Smooth muscle cell (in vitro differentiated cells): ENCODE measurements at regions not wholly inside any gene's neighbourhood (a gene's known extent, or its start where the extent isn't known, plus 50 kb on each side); places are given as distances from the start of the nearest gene placed in this dataset.

Source experiments
- DNase-seq: peaks from one replicate; lab custom pipeline; 2025; ENCODE audit not compliant: unreplicated experiment; lab: John Stamatoyannopoulos, UW
- H2AFZ ChIP-seq: fragments of 200-600 bp; sonication (generic); 2 replicates; pipeline ENCODE4 v1.6.0; 2016; ENCODE audit warnings: antibody characterized with exemption, low read depth, mild to moderate bottlenecking
- H3F3A ChIP-seq: fragments of 200-600 bp; sonication (generic); 2 replicates; pipeline ENCODE4 v1.6.0; 2017; ENCODE audit warnings: antibody characterized with exemption, low read depth
- H3K27ac ChIP-seq: fragments of 200-600 bp; sonication (generic); 2 replicates; pipeline ENCODE4 v1.5.1; 2016; ENCODE audit warnings: low read depth, mild to moderate bottlenecking
- H3K27me3 ChIP-seq: fragments of 200-600 bp; sonication (generic); 2 replicates; pipeline ENCODE4 v1.6.1; 2016; ENCODE audit warnings: low read depth, mild to moderate bottlenecking
- H3K36me3 ChIP-seq: fragments of 200-600 bp; sonication (generic); 2 replicates; pipeline ENCODE4 v1.5.1; 2016; ENCODE audit warnings: low read depth
- H3K4me1 ChIP-seq: fragments of 200-600 bp; sonication (generic); 2 replicates; pipeline ENCODE4 v1.5.1; 2016; ENCODE audit warnings: low read depth
- H3K4me2 ChIP-seq: fragments of 200-600 bp; sonication (generic); 2 replicates; pipeline ENCODE4 v1.6.0; 2016; ENCODE audit warnings: mild to moderate bottlenecking
- H3K4me3 ChIP-seq: fragments of 200-600 bp; sonication (generic); 2 replicates; pipeline ENCODE4 v1.5.1; 2016; ENCODE audit warnings: mild to moderate bottlenecking
- H3K79me2 ChIP-seq: fragments of 200-600 bp; sonication (generic); 2 replicates; pipeline ENCODE4 v1.6.0; 2016; ENCODE audit warnings: low read depth, mild to moderate bottlenecking
- H3K9ac ChIP-seq: fragments of 200-600 bp; sonication (generic); 2 replicates; pipeline ENCODE4 v1.6.0; 2016; ENCODE audit warnings: low read depth
- H3K9me3 ChIP-seq: fragments of 200-600 bp; sonication (generic); replicated peaks from 2 replicates; pipeline ENCODE4 v1.5.1; 2016; ENCODE audit warnings: low read depth
- H4K20me1 ChIP-seq: fragments of 200-600 bp; sonication (generic); 2 replicates; pipeline ENCODE4 v1.6.0; 2016; ENCODE audit warnings: low read depth
- WGBS: methylation state at CpG from one replicate; pipeline ENCODE4 v1.1.7; 2016; ENCODE audit warnings: low lambda C conversion rate; 5-methylcytosine and 5-hydroxymethylcytosine counted together
- TF ChIP-seq, protein P1 (sequence below): fragments of 200-600 bp; sonication (generic); IDR thresholded peaks from 2 replicates; pipeline ENCODE4 v1.5.1; 2017; ENCODE audit warnings: borderline replicate concordance, mild to moderate bottlenecking, antibody characterized with exemption; ENCODE audit not compliant: insufficient read depth, poor library complexity, severe bottlenecking

DNA sequence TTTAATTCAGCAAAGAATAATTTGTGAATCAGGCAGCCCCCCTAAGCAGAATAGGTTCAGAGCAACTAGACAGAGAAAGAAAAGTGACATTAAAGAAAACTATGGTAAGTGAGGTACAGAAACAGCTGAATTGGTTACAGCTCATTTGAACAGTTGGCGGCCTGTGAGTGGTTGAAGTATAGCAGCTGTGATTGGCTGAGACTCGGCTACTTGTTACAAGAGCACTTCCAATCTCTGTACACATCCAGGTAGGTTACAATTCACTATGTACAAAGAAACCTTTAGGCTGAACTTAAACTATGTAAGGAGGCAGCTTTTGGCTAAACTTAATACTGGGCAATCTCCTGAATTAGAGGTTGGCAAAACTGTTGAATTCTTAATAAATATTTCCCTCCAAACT, 171.1 kb upstream of the LHX8 start:
- no peaks in the 10 kb centered on the region for H3K27me3 ChIP-seq
- no peaks in the 10 kb centered on the region for H3K36me3 ChIP-seq
- no peak overlapping the region for H2AFZ ChIP-seq
- DNase-seq, result no peak
- no peaks in the 10 kb centered on the region for H4K20me1 ChIP-seq
- H3K4me3 ChIP-seq, result no peak overlapping the region
- TF ChIP-seq, protein P1, sequence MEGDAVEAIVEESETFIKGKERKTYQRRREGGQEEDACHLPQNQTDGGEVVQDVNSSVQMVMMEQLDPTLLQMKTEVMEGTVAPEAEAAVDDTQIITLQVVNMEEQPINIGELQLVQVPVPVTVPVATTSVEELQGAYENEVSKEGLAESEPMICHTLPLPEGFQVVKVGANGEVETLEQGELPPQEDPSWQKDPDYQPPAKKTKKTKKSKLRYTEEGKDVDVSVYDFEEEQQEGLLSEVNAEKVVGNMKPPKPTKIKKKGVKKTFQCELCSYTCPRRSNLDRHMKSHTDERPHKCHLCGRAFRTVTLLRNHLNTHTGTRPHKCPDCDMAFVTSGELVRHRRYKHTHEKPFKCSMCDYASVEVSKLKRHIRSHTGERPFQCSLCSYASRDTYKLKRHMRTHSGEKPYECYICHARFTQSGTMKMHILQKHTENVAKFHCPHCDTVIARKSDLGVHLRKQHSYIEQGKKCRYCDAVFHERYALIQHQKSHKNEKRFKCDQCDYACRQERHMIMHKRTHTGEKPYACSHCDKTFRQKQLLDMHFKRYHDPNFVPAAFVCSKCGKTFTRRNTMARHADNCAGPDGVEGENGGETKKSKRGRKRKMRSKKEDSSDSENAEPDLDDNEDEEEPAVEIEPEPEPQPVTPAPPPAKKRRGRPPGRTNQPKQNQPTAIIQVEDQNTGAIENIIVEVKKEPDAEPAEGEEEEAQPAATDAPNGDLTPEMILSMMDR, result no peak
- WGBS, result 91% methylated on average over 2 of the region's 2 CpGs
- no peaks in the 10 kb centered on the region for H3K9me3 ChIP-seq
- no peak overlapping the region for H3K4me2 ChIP-seq
- no peaks in the 10 kb centered on the region for H3K4me1 ChIP-seq
- no peak overlapping the region for H3K27ac ChIP-seq
- H3K9ac ChIP-seq, result no peak overlapping the region
- no peaks in the 10 kb centered on the region for H3F3A ChIP-seq
- no peaks in the 10 kb centered on the region for H3K79me2 ChIP-seq

DNA sequence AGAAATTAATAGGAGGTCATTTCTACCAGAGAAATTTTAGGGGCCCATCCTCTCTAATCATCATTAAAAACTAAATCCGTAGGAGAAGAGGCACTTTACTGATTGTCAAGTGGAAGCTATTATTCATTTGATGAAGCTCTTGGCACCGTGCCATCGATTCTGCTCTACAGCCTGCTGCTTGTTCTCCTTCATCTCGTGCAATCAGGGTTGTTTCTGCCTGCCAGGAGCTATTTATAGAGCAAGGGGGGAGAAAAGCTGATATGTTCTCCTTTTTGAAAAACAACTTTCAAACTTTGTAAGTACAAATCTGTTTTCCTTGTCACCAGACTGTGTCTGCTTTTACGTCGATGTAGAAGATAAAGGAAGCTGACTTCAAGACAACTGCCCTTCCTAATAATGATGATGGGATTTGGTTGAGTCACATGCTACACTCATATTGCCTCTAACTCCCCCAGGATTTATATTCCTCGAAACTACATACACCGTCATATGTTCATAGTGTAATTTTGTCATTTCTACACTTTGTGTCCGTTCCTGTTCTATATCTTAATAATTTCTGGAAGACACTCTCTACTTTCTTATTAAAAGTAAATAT, 169.6 kb upstream of the LHX8 start:
- Histone ChIP-seq H3K27ac (no peak overlapping the region), H3F3A (no peaks in the 10 kb centered on the region), H3K27me3 (no peaks in the 10 kb centered on the region), H3K4me1 (no peaks in the 10 kb centered on the region), H2AFZ (no peak overlapping the region), H4K20me1 (no peaks in the 10 kb centered on the region), H3K9me3 (no peaks in the 10 kb centered on the region), H3K4me3 (no peak overlapping the region), H3K79me2 (no peaks in the 10 kb centered on the region), H3K9ac (no peak overlapping the region), H3K4me2 (no peak overlapping the region), H3K36me3 (no peaks in the 10 kb centered on the region)
- TF ChIP-seq, protein P1, result no peak
- 56% methylated on average over 9 of the region's 9 CpGs for WGBS
- DNase-seq, result no peak

DNA sequence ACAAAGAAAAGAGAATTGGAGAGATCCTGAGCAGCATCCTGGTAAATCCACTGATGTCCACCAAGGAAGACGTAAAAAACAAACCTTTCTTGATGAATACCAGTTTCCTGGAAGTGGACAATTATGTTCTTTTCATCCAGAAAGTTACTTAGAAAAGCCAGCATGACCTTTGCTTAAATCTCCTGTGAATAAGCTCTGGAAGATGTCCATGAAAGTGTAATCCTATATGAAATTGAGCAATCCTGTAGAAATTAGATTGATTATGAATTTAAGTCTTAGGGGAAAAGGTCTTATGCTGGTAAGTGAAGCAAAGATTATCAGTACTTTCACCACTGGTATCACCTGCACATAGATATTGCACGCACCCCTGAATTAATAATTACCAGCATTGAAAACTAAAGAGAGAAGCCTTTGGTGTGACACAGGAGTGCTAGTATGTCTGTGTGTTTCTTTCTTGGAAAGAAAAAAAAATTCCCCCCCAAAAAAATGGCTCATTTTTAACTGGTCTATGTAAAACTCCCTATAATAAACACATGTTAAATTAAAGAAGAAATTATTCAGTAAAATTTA, 164.5 kb upstream of the LHX8 start:
- TF ChIP-seq, protein P1, result no peak
- Histone ChIP-seq H2AFZ (no peak overlapping the region), H3K4me3 (no peak overlapping the region), H3K79me2 (no peaks in the 10 kb centered on the region), H4K20me1 (no peaks in the 10 kb centered on the region), H3K4me1 (no peaks in the 10 kb centered on the region), H3K4me2 (no peak overlapping the region), H3K36me3 (no peaks in the 10 kb centered on the region), H3K27me3 (peaks cover 7% of the 10 kb centered on the region), H3K9me3 (no peaks in the 10 kb centered on the region), H3K27ac (no peak overlapping the region), H3F3A (no peaks in the 10 kb centered on the region), H3K9ac (no peak overlapping the region)
- 93% methylated on average over 2 of the region's 2 CpGs for WGBS
- DNase-seq, result no peak

DNA sequence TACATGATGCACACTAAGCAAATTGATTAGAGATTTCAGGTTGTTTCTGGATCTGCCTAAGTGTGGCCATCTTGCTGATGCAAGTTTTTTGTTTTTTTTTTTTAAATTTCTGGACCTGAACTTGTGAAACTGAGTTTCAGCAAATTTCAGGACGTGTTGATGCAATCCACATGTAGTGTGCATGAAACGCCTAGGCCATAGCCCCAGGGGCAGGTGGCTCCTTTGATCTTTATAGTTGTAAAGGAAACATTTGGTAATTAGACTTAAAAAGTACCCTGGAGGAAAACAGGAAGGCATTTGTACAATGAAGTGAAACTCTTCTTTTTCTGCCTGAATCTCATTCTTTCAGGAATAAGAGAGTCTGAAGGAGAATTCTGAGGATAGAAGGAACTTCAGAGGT, 162.2 kb upstream of the LHX8 start:
- TF ChIP-seq, protein P1, result no peak
- no peaks in the 10 kb centered on the region for H3K4me1 ChIP-seq
- no peaks in the 10 kb centered on the region for H3K79me2 ChIP-seq
- peaks cover 7% of the 10 kb centered on the region for H3K27me3 ChIP-seq
- no peak for DNase-seq
- no peak overlapping the region for H2AFZ ChIP-seq
- no peaks in the 10 kb centered on the region for H3K9me3 ChIP-seq
- no peaks in the 10 kb centered on the region for H3K36me3 ChIP-seq
- WGBS, result 39% methylated on average over 2 of the region's 2 CpGs
- no peaks in the 10 kb centered on the region for H4K20me1 ChIP-seq
- H3K4me3 ChIP-seq, result no peak overlapping the region
- no peak overlapping the region for H3K4me2 ChIP-seq
- H3F3A ChIP-seq, result no peaks in the 10 kb centered on the region
- no peak overlapping the region for H3K27ac ChIP-seq
- no peak overlapping the region for H3K9ac ChIP-seq
